Endothelial cell (in vitro differentiated cells): ENCODE measurements at regions not wholly inside any gene's neighbourhood (a gene's known extent, or its start where the extent isn't known, plus 50 kb on each side); places are given as distances from the start of the nearest gene placed in this dataset.

Source experiments
- DNase-seq: peaks from one replicate; pipeline ENCODE4 v3.0.0; 2021; ENCODE audit warnings: low spot score
- H3K27ac Mint-ChIP-seq: one replicate; pipeline ENCODE4 v1.8.0; 2021; ENCODE audit warnings: mixed read lengths, inconsistent platforms; ENCODE audit not compliant: unreplicated experiment
- H3K27me3 Mint-ChIP-seq: one replicate; pipeline ENCODE4 v1.8.0; 2021; ENCODE audit warnings: mild to moderate bottlenecking, moderate library complexity, mixed read lengths, inconsistent platforms; ENCODE audit not compliant: unreplicated experiment
- H3K36me3 Mint-ChIP-seq: one replicate; pipeline ENCODE4 v1.8.0; 2021; ENCODE audit warnings: mild to moderate bottlenecking, low read depth, mixed read lengths, inconsistent platforms; ENCODE audit not compliant: unreplicated experiment
- H3K4me1 Mint-ChIP-seq: one replicate; pipeline ENCODE4 v1.8.0; 2021; ENCODE audit warnings: mild to moderate bottlenecking, mixed read lengths, inconsistent platforms; ENCODE audit not compliant: unreplicated experiment
- H3K4me3 Mint-ChIP-seq: one replicate; pipeline ENCODE4 v1.8.0; 2021; ENCODE audit warnings: mild to moderate bottlenecking, mixed read lengths, inconsistent platforms; ENCODE audit not compliant: unreplicated experiment
- H3K9me3 Mint-ChIP-seq: one replicate; pipeline ENCODE4 v1.8.0; 2021; ENCODE audit warnings: mixed read lengths, inconsistent platforms; ENCODE audit not compliant: unreplicated experiment
- TF ChIP-seq, protein P1 (sequence below): fragments of 200-600 bp; sonication (generic); IDR thresholded peaks from one replicate; pipeline ENCODE4 v1.5.0; 2021; ENCODE audit warnings: antibody characterized with exemption; ENCODE audit not compliant: unreplicated experiment

DNA sequence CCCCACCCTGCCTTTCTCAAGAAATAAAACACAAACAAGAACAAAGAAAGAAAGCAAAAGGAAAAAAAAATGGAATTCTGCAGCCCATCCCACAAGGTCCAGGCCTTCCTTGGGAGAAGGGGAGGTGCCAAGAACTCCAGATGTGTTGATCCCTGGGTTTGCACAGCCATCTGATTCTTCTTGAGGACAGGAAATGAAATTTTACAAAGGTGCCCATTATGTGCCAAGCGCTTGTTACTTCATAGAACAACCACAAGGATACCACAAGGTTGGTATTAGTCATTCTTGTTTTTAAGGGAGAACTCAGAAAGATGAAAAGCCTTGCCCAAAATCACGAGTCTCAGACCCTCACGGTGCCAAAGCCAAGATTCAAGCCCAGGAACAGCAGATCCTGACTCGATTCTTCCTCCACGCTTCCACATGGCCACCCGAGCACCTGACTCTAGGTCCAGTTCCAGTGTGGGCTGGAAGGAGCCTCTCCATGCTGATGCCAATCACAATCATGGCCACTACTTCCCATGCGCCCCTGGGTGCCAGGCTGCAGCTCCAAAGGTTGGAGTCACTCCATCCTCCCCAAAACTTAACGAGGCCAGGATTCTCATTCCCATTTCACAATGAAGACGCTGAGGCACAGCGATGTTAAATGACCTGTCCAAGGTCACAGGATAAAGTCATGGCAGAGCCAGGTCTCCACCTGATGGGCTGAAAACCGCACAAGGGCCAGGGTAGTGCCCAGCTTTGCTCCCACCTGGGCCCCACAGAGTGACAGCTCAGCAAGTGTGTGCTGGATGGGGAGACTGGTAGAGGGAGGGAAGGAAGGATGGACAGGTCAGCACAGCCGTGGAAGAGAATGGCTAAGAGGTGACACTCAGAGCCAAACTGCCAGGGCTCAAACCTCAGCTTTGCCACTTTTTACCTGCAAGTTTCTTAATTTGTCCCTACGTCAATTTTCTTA is 66.7 kb upstream of the TOP1 start:
- H3K9me3 Mint-ChIP-seq, result no peaks in the 10 kb centered on the region
- H3K36me3 Mint-ChIP-seq, result no peaks in the 10 kb centered on the region
- peaks cover 5% of the 10 kb centered on the region for H3K27me3 Mint-ChIP-seq
- TF ChIP-seq, protein P1, sequence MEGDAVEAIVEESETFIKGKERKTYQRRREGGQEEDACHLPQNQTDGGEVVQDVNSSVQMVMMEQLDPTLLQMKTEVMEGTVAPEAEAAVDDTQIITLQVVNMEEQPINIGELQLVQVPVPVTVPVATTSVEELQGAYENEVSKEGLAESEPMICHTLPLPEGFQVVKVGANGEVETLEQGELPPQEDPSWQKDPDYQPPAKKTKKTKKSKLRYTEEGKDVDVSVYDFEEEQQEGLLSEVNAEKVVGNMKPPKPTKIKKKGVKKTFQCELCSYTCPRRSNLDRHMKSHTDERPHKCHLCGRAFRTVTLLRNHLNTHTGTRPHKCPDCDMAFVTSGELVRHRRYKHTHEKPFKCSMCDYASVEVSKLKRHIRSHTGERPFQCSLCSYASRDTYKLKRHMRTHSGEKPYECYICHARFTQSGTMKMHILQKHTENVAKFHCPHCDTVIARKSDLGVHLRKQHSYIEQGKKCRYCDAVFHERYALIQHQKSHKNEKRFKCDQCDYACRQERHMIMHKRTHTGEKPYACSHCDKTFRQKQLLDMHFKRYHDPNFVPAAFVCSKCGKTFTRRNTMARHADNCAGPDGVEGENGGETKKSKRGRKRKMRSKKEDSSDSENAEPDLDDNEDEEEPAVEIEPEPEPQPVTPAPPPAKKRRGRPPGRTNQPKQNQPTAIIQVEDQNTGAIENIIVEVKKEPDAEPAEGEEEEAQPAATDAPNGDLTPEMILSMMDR, result no peak
- H3K4me1 Mint-ChIP-seq, result peaks cover under 1% of the 10 kb centered on the region
- H3K27ac Mint-ChIP-seq, result no peak overlapping the region
- H3K4me3 Mint-ChIP-seq, result no peak overlapping the region
- DNase-seq, result no peak

DNA sequence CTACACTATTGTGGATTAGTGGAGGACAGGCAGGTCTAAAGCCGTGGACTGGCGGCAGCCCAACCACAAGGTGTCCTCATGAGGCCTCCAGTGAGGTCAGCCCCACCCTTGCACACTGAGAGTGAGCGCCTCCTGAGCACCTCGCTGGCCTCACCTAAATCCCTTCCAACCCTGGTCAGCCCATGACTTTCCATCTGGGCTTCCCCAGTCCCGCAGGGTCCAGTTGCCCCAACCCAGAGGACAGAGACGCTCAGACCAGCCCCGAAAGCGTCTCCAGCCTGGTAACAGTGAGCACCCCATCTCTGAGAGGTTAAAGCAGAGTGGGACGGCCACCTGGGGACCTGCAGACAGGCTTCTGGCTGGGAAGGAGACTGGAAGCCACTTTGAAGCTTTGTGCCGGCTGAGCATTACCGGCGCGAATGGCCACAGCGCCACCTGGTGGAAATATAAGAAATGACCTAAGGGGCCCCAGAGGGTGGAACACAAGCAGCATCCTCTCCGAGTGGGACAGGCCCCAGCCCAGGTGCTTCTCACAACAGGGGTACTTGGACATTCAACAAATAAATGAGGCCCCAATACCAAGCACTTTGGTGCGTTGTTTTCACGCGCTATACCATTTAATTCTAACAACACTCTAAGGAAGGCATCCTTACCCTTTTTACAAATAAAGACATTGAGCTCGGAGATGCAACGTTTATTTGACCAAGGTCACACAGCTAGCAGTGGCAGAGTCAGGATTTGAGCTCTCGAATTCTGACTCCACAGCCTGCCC is 65.7 kb upstream of the TOP1 start:
- no peaks in the 10 kb centered on the region for H3K4me1 Mint-ChIP-seq
- peak; percentile 76 for DNase-seq
- TF ChIP-seq, protein P1, result peak; percentile 98

DNA sequence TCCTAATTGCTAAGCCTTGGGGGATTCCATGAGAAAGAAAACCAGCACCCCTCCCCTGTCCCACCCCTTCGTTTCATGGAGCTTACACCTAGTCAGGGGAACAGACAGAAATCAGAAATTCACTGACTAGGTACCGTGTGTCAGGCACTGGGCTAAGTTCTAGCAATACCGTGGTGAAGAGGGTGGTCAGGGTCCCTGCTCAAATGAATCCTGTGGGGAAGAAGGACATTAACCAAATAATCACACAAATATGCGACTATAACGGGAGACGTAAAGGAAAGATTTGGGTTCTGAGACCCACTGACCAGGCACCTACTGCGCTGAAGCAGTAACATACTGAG is 65.1 kb upstream of the TOP1 start:
- H3K27me3 Mint-ChIP-seq, result peaks cover 5% of the 10 kb centered on the region
- TF ChIP-seq, protein P1, result no peak
- no peaks in the 10 kb centered on the region for H3K4me1 Mint-ChIP-seq
- no peaks in the 10 kb centered on the region for H3K36me3 Mint-ChIP-seq
- H3K9me3 Mint-ChIP-seq, result no peaks in the 10 kb centered on the region
- no peak overlapping the region for H3K27ac Mint-ChIP-seq
- no peak for DNase-seq
- no peak overlapping the region for H3K4me3 Mint-ChIP-seq

More for the DNA sequence above, 65.7 kb upstream of the TOP1 start:
- Mint-ChIP-seq H3K36me3 (no peaks in the 10 kb centered on the region), H3K27ac (no peak overlapping the region), H3K27me3 (peaks cover 5% of the 10 kb centered on the region), H3K4me3 (no peak overlapping the region), H3K9me3 (no peaks in the 10 kb centered on the region)

DNA sequence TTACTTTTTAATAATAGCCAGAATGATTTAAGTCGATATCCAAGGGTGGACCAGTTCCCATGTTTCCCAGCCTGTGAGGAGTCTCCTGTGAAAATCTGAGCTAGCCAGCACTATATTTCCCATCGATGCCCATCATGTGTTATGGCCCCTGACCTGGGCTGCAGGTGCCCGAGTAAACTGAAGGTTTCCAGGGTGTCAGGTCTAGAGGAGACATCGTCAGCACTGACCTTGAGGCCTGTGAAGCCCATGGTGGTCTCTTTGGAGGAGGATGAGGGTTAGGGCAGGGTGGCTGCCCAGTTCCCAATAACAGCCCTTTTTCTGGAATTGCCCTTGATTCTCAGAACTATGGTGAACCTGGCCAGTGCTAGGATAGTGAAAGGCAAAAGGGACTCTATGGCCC is 63.0 kb upstream of the TOP1 start:
- DNase-seq, result no peak
- TF ChIP-seq, protein P1, result no peak
- H3K27me3 Mint-ChIP-seq, result peaks cover 4% of the 10 kb centered on the region
- no peaks in the 10 kb centered on the region for H3K36me3 Mint-ChIP-seq
- no peak overlapping the region for H3K4me3 Mint-ChIP-seq
- H3K9me3 Mint-ChIP-seq, result no peaks in the 10 kb centered on the region
- peaks cover 5% of the 10 kb centered on the region for H3K4me1 Mint-ChIP-seq
- H3K27ac Mint-ChIP-seq, result no peak overlapping the region

- peak; percentile 40 for DNase-seq
- Mint-ChIP-seq H3K4me3 (no peak overlapping the region), H3K4me1 (peaks cover 5% of the 10 kb centered on the region), H3K9me3 (no peaks in the 10 kb centered on the region), H3K27ac (no peak overlapping the region), H3K27me3 (peaks cover 4% of the 10 kb centered on the region), H3K36me3 (no peaks in the 10 kb centered on the region)
- TF ChIP-seq, protein P1, result peak; percentile 73
Observed at GRCh38 chr20:40966103-40966502, 62.5 kb upstream of the TOP1 start.
